H1 (cell line): ENCODE measurements at regions not wholly inside any gene's neighbourhood (a gene's known extent, or its start where the extent isn't known, plus 50 kb on each side); places are given as distances from the start of the nearest gene placed in this dataset.
A peak's percentile ranks its signal among the peaks of the same experiment; 100 is the strongest.
"Not testable (repeated sequence)": the region's sequence is repeated elsewhere in the genome, so short reads cannot be mapped to it uniquely, and the experiment has no call there.

Experiments
- CTCF ChIA-PET: fragments of 300-600 bp; sonication (Branson Sonifier 250); formaldehyde crosslinking; loops from one replicate; lab custom pipeline; 2021; ENCODE audit not compliant: partially characterized antibody; lab: Charles Lee
- POLR2A ChIA-PET: fragments of 300-600 bp; sonication (Branson Sonifier 250); formaldehyde crosslinking; loops from one replicate; lab custom pipeline; 2021; ENCODE audit warnings: inconsistent platforms; ENCODE audit not compliant: partially characterized antibody; lab: Charles Lee
- DNase-seq, 2 experiments: peaks; one replicate each; pipeline versions ENCODE4 v3.0.0 to v3.0.0-alpha.2; 2010 to 2022; ENCODE audit warnings: low spot score in 2 of 2, low read depth in 1 of 2, mixed read lengths in 1 of 2
- FAIRE-seq: peaks from 2 replicates; lab custom pipeline; 2011; peaks lifted over from hg19 to GRCh38; lab: Jason Lieb, UNC
- H2AFZ ChIP-seq: 2 replicates; pipeline ENCODE4 v1.8.1; 2012; ENCODE audit warnings: low read length, inconsistent platforms
- H2AK5ac ChIP-seq: 2 replicates; pipeline ENCODE4 v1.6.1; 2013; ENCODE audit warnings: low read depth, low read length
- H2BK120ac ChIP-seq: replicated peaks from 2 replicates; pipeline ENCODE3; 2013; ENCODE audit warnings: low read depth, low read length, inconsistent platforms
- H2BK12ac ChIP-seq: 2 replicates; pipeline ENCODE4 v1.6.1; 2013; ENCODE audit warnings: low read depth, low read length
- H2BK15ac ChIP-seq: 2 replicates; pipeline ENCODE4 v1.6.1; 2013; ENCODE audit warnings: low read length
- H2BK20ac ChIP-seq: 2 replicates; pipeline ENCODE4 v1.6.1; 2013; ENCODE audit warnings: low read length
- H2BK5ac ChIP-seq: 2 replicates; pipeline ENCODE4 v1.6.1; 2013; ENCODE audit warnings: low read depth, low read length
- H3K14ac ChIP-seq: 2 replicates; pipeline ENCODE4 v1.6.1; 2013; ENCODE audit warnings: inconsistent platforms; ENCODE audit not compliant: insufficient read length
- H3K18ac ChIP-seq: 2 replicates; pipeline ENCODE4 v1.6.1; 2013; ENCODE audit warnings: low read length; ENCODE audit errors: extremely low read depth
- H3K23ac ChIP-seq: 2 replicates; pipeline ENCODE4 v1.6.1; 2013; ENCODE audit warnings: inconsistent platforms; ENCODE audit not compliant: insufficient read length
- H3K23me2 ChIP-seq: 2 replicates; pipeline ENCODE4 v1.6.1; 2013; ENCODE audit warnings: low read depth, low read length
- H3K27ac ChIP-seq: 2 replicates; pipeline ENCODE4 v1.6.1; 2011; ENCODE audit warnings: low read depth, low read length, inconsistent platforms
- H3K27me3 ChIP-seq, 4 experiments: replicated peaks in 1 of 4; 1 replicate in 1 of 4; 2 replicates in 3 of 4; pipeline versions ENCODE4 v1.6.1 to v1.8.1; 2011 to 2013; ENCODE audit warnings: low read length in 3 of 4, mild to moderate bottlenecking in 3 of 4, inconsistent platforms in 2 of 4, mixed read lengths in 2 of 4, moderate library complexity in 1 of 4; ENCODE audit not compliant: control insufficient read depth in 3 of 4, insufficient read depth in 3 of 4; ENCODE audit errors: extremely low read depth in 1 of 4
- H3K36me3 ChIP-seq, 4 experiments: 2 replicates each; pipeline versions ENCODE4 v1.6.1 to v1.8.1; 2011 to 2013; ENCODE audit warnings: mild to moderate bottlenecking in 4 of 4, low read length in 3 of 4, moderate library complexity in 2 of 4, control low read depth in 1 of 4, inconsistent platforms in 1 of 4; ENCODE audit not compliant: insufficient read depth in 4 of 4, control insufficient read depth in 2 of 4
- H3K4ac ChIP-seq: replicated peaks from 2 replicates; pipeline ENCODE3; 2013; ENCODE audit warnings: low read length, low read depth, mixed read lengths, inconsistent platforms; ENCODE audit not compliant: insufficient read length
- H3K4me1 ChIP-seq, 4 experiments: replicated peaks in 1 of 4; 1 replicate in 1 of 4; 2 replicates in 3 of 4; pipeline versions ENCODE4 v1.6.1 to v1.8.1; 2011 to 2013; ENCODE audit warnings: low read length in 3 of 4, inconsistent platforms in 2 of 4, mixed read lengths in 1 of 4; ENCODE audit not compliant: insufficient read depth in 4 of 4, control insufficient read depth in 3 of 4
- H3K4me2 ChIP-seq, 2 experiments: 2 replicates each; pipeline versions ENCODE4 v1.6.1 to v1.8.1; 2011 to 2013; ENCODE audit warnings: low read depth in 2 of 2, low read length in 2 of 2, control low read depth in 1 of 2, inconsistent platforms in 1 of 2, mild to moderate bottlenecking in 1 of 2; ENCODE audit not compliant: insufficient read depth in 1 of 2
- H3K4me3 ChIP-seq, 4 experiments: fragments of 200-600, 300-600 bp in 1 of 4; sonication (generic), shearing (Covaris generic), sonication (Bioruptor Twin) in 1 of 4; 2 replicates each; pipeline versions ENCODE4 v1.5.1 to v1.8.1; 2011 to 2016; ENCODE audit warnings: low read length in 4 of 4, low read depth in 3 of 4, control low read depth in 2 of 4, inconsistent platforms in 2 of 4, mild to moderate bottlenecking in 2 of 4, mixed read lengths in 1 of 4, moderate library complexity in 1 of 4; ENCODE audit not compliant: insufficient read depth in 2 of 4; ENCODE audit errors: extremely low read depth in 1 of 4
- H3K56ac ChIP-seq: replicated peaks from 2 replicates; pipeline ENCODE3; 2013; ENCODE audit warnings: low read depth, mild to moderate bottlenecking, mixed read lengths, low read length, inconsistent platforms; ENCODE audit not compliant: insufficient read length
- H3K79me1 ChIP-seq: 2 replicates; pipeline ENCODE4 v1.6.1; 2013; ENCODE audit warnings: low read depth, low read length, control low read depth
- H3K79me2 ChIP-seq, 2 experiments: 2 replicates each; pipeline versions ENCODE4 v1.6.1 to v1.8.1; 2012 to 2013; ENCODE audit warnings: low read length in 2 of 2, mild to moderate bottlenecking in 2 of 2, inconsistent platforms in 1 of 2; ENCODE audit not compliant: insufficient read depth in 2 of 2, control insufficient read depth in 1 of 2
- H3K9ac ChIP-seq, 4 experiments: replicated peaks in 1 of 4; 1 replicate in 1 of 4; 2 replicates in 3 of 4; pipeline versions ENCODE4 v1.6.1 to v1.8.1; 2011 to 2013; ENCODE audit warnings: low read depth in 3 of 4, low read length in 3 of 4, control low read depth in 2 of 4, mild to moderate bottlenecking in 2 of 4, moderate library complexity in 2 of 4, inconsistent platforms in 1 of 4; ENCODE audit errors: extremely low read depth in 1 of 4
- H3K9me3 ChIP-seq, 2 experiments: 2 replicates each; pipeline versions ENCODE4 v1.6.1 to v1.8.1; 2012 to 2013; ENCODE audit warnings: mild to moderate bottlenecking in 2 of 2, moderate library complexity in 2 of 2, control low read depth in 1 of 2, inconsistent platforms in 1 of 2, low read depth in 1 of 2, low read length in 1 of 2, mixed read lengths in 1 of 2; ENCODE audit not compliant: insufficient read depth in 2 of 2
- H4K20me1 ChIP-seq, 2 experiments: replicated peaks in 1 of 2; 2 replicates each; pipeline versions ENCODE3 to v1.8.1; 2011 to 2013; ENCODE audit warnings: inconsistent platforms in 2 of 2, low read length in 2 of 2, mild to moderate bottlenecking in 1 of 2; ENCODE audit not compliant: insufficient read depth in 2 of 2, control insufficient read depth in 1 of 2
- H4K5ac ChIP-seq: 2 replicates; pipeline ENCODE4 v1.6.1; 2013; ENCODE audit warnings: low read length, low read depth, mixed read lengths, inconsistent platforms; ENCODE audit not compliant: insufficient read length
- H4K8ac ChIP-seq: 2 replicates; pipeline ENCODE4 v1.8.0; 2013; ENCODE audit warnings: mild to moderate bottlenecking, moderate library complexity, low read length, inconsistent platforms; ENCODE audit not compliant: insufficient read depth; ENCODE audit errors: extremely low read depth
- H4K91ac ChIP-seq: replicated peaks from 2 replicates; pipeline ENCODE3; 2013; ENCODE audit warnings: low read length, mixed read lengths, inconsistent platforms; ENCODE audit not compliant: insufficient read length
- WGBS, 2 experiments: shearing (Covaris generic) in 1 of 2; methylation state at CpG; one replicate each; pipeline versions ENCODE4 v1.1.6 to v1.1.7; 2013 to 2015; ENCODE audit warnings: low lambda C conversion rate in 2 of 2, mixed read lengths in 2 of 2, inconsistent platforms in 1 of 2, low coverage in 1 of 2, missing lambda C conversion rate in 1 of 2; ENCODE audit not compliant: insufficient replicate concordance in 2 of 2, insufficient coverage in 1 of 2, insufficient read length in 1 of 2; ENCODE audit errors: extremely low coverage in 1 of 2, missing lambda C conversion rate in 1 of 2; 5-methylcytosine and 5-hydroxymethylcytosine counted together

GRCh38 chrY:16175740-16176139 is 1651.4 kb downstream of the NLGN4Y start:
- CTCF ChIA-PET, H3K14ac ChIP-seq, DNase-seq, H2BK12ac ChIP-seq, H2AFZ ChIP-seq, H3K4ac ChIP-seq, H3K56ac ChIP-seq, H3K79me1 ChIP-seq, H3K4me2 ChIP-seq, H3K18ac ChIP-seq, H3K23ac ChIP-seq, H2BK120ac ChIP-seq, POLR2A ChIA-PET, H4K5ac ChIP-seq, H3K23me2 ChIP-seq, H4K91ac ChIP-seq, H3K4me3 ChIP-seq, H3K9me3 ChIP-seq, H2AK5ac ChIP-seq, H2BK5ac ChIP-seq, H3K27ac ChIP-seq, H3K79me2 ChIP-seq, H3K9ac ChIP-seq, H3K27me3 ChIP-seq, H4K8ac ChIP-seq, H2BK20ac ChIP-seq, H4K20me1 ChIP-seq, H3K36me3 ChIP-seq, H3K4me1 ChIP-seq, H2BK15ac ChIP-seq: not testable (repeated sequence)
- WGBS, 2 experiments = no CpG with 5 or more reads among the region's 1 CpG
- FAIRE-seq = peak; percentile 48

DNA sequence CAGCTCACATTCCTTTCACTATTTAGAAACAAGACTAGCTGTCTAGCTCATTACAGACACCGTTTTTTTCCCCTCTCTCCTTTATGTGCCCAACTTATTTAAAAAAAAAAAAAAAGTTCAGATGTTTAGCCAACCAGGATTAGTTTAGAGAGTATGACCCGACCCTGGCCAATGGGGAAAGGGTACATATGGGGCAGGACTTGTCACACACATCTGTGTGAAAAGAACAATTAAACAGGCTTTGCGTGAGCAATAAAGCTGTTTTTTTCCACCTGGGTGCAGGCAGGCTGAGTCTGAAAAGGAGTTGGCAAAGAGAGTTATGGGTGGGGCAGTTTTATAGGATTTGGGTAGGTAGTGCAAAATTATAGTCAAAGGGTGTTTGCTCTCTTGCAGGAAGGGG is 1674.5 kb downstream of the CDY2B start:
- H2BK15ac ChIP-seq, H4K20me1 ChIP-seq, H2AK5ac ChIP-seq, H3K36me3 ChIP-seq, H3K18ac ChIP-seq, H4K5ac ChIP-seq, H2BK12ac ChIP-seq, H3K4me2 ChIP-seq, H2BK5ac ChIP-seq, H3K23ac ChIP-seq, H4K8ac ChIP-seq, H3K79me2 ChIP-seq, H3K4me1 ChIP-seq, H3K79me1 ChIP-seq, H3K27ac ChIP-seq, H4K91ac ChIP-seq, H3K4ac ChIP-seq, H2BK20ac ChIP-seq, CTCF ChIA-PET, H2BK120ac ChIP-seq, DNase-seq, H3K14ac ChIP-seq, H3K23me2 ChIP-seq, FAIRE-seq, H3K9ac ChIP-seq, H3K27me3 ChIP-seq, H3K9me3 ChIP-seq, H2AFZ ChIP-seq, H3K56ac ChIP-seq, H3K4me3 ChIP-seq, POLR2A ChIA-PET: not testable (repeated sequence)
- WGBS, 2 experiments = no CpG with 5 or more reads among the region's 3 CpGs
